ENCODE measurements at regions not wholly inside any gene's neighbourhood (a gene's known extent, or its start where the extent isn't known, plus 50 kb on each side); places are given as distances from the start of the nearest gene placed in this dataset.
"Not testable (repeated sequence)": the region's sequence is repeated elsewhere in the genome, so short reads cannot be mapped to it uniquely, and the experiment has no call there.

DNA sequence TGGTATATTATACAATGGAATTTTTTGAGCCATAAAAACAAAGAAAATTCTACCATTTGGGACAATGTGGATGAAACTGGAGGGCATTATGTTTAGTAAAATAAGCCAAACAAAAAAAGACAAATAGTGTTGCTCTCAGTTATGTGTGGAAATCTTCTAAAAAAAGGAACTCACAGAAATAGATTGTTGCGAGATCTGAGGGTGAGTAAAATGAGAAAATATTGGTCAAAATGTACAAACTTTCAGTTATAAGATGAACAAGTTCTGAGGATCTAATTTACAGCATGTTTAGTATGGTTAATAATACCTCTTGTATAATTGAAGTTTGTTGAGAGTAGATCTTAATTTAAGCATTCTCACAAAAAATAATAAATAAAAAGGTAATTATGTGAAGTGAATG is 291.2 kb downstream of the KIF20B start:
- Histone ChIP-seq H3K4me1 (no peaks in the 10 kb centered on the region), H3K4me3 (no peak overlapping the region), H3K27me3 (no peaks in the 10 kb centered on the region), H3K36me3 (no peaks in the 10 kb centered on the region), H3K9me3 (no peaks in the 10 kb centered on the region), H3K27ac (no peak overlapping the region)
- TF ChIP-seq, protein P1, sequence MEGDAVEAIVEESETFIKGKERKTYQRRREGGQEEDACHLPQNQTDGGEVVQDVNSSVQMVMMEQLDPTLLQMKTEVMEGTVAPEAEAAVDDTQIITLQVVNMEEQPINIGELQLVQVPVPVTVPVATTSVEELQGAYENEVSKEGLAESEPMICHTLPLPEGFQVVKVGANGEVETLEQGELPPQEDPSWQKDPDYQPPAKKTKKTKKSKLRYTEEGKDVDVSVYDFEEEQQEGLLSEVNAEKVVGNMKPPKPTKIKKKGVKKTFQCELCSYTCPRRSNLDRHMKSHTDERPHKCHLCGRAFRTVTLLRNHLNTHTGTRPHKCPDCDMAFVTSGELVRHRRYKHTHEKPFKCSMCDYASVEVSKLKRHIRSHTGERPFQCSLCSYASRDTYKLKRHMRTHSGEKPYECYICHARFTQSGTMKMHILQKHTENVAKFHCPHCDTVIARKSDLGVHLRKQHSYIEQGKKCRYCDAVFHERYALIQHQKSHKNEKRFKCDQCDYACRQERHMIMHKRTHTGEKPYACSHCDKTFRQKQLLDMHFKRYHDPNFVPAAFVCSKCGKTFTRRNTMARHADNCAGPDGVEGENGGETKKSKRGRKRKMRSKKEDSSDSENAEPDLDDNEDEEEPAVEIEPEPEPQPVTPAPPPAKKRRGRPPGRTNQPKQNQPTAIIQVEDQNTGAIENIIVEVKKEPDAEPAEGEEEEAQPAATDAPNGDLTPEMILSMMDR (IDR thresholded peaks at IDR 0.05): no peak
- TF ChIP-seq POLR2AphosphoS5 (IDR thresholded peaks at IDR 0.05; ENCODE audit: insufficient read depth in 1 of 2, low read depth in 1 of 2) (no peak), POLR2A (IDR thresholded peaks at IDR 0.05) (no peak)
- intact Hi-C loops (cut with DNase I): no loop called here
- DNase-seq (ENCODE audit: extremely low spot score in 2 of 2): no peak

DNA sequence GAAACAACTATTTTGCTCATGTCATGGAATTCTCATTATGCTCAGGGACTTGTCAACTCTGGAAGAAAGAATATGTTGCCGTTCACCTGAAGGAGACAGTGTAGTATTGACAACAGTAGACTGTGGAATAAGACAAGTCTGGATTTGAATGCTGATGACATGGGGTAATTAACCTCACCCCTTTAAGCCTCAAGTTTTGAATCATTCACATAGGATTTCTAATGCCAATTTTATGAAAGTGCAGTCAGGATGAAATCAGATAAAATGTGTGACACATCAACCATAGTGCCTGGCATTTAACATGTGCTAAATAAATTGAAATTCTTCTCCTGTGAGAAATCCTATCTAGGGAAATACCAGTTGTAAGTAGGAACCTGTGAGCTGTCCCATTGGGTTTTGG is 305.8 kb downstream of the KIF20B start:
- Histone ChIP-seq H3K27me3 (no peaks in the 10 kb centered on the region), H3K4me1 (no peaks in the 10 kb centered on the region), H3K9me3 (no peaks in the 10 kb centered on the region), H3K4me3 (no peak overlapping the region), H3K27ac (no peak overlapping the region), H3K36me3 (no peaks in the 10 kb centered on the region)
- intact Hi-C loops (cut with DNase I): no loop called here
- no peak for DNase-seq (ENCODE audit: extremely low spot score in 2 of 2)
- TF ChIP-seq POLR2AphosphoS5 (IDR thresholded peaks at IDR 0.05; ENCODE audit: insufficient read depth in 1 of 2, low read depth in 1 of 2) (no peak), POLR2A (IDR thresholded peaks at IDR 0.05) (no peak)
- TF ChIP-seq, protein P1 (IDR thresholded peaks at IDR 0.05): no peak

DNA sequence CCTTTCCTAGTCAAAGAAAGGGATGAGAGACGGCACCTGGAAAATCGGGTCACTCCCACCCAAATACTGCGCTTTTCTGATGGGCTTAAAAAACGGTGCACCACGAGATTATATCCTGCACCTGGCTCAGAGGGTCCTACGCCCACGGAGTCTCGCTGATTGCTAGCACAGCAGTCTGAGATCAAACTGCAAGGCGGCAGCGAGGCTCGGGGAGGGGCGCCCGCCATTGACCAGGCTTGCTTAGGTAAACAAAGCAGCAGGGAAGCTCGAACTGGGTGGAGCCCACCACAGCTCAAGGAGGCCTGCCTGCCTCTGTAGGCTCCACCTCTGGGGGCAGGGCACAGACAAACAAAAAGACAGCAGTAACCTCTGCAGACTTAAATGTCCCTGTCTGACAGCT is 309.9 kb downstream of the KIF20B start:
- DNase-seq (ENCODE audit: extremely low spot score in 2 of 2); H3K36me3 ChIP-seq; intact Hi-C loops (cut with DNase I): not testable (repeated sequence)

DNA sequence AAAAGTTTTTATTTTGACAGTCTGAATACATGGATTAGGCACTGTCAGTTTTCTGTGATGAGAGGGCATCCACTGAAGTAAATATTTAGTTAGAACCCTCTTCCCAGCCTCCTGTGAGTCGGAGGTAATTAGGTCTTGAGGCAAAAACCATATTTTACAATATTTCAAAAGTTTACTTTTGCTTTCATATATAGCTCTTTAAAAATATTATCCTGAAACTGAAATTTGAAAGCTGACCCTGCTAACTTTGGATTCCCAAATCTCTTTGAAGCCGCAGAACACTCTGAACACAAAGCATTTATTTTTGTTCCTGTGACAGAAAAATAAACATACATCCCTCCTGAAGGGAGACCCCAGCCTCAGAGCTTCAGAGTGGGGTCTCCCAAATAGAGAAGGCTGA is 317.4 kb downstream of the KIF20B start:
- TF ChIP-seq POLR2A (IDR thresholded peaks at IDR 0.05) (no peak), POLR2AphosphoS5 (IDR thresholded peaks at IDR 0.05; ENCODE audit: insufficient read depth in 1 of 2, low read depth in 1 of 2) (no peak)
- TF ChIP-seq, protein P1 (IDR thresholded peaks at IDR 0.05): no peak
- no peaks in the 10 kb centered on the region for H3K27me3 ChIP-seq

More for the DNA sequence above, 309.9 kb downstream of the KIF20B start:
- not testable (repeated sequence) for H3K27ac ChIP-seq, H3K4me3 ChIP-seq, H3K4me1 ChIP-seq, H3K27me3 ChIP-seq, H3K9me3 ChIP-seq

DNA sequence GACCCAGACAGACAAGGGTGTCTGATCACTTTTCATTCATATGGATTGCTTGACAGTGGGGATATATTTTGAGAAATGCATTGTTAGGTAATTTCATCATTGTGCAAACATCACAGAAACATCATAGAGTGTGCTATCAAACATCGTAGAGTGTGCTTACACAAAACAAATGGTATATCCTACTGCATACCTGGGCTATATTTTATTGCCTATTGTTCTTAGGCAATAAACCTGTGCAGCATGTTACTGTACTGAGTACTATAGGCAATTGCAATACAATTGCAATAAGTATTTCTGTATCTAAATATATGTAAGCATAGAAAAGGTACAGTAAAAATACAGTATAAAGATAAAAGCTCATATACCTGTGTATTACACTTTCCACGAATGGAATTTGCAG is 319.1 kb downstream of the KIF20B start:
- no peak for DNase-seq (ENCODE audit: extremely low spot score in 2 of 2)
- TF ChIP-seq POLR2A (IDR thresholded peaks at IDR 0.05) (no peak), POLR2AphosphoS5 (IDR thresholded peaks at IDR 0.05; ENCODE audit: insufficient read depth in 1 of 2, low read depth in 1 of 2) (no peak)
- TF ChIP-seq, protein P1 (IDR thresholded peaks at IDR 0.05): no peak
- no peaks in the 10 kb centered on the region for H3K27me3 ChIP-seq
- H3K27ac ChIP-seq: no peak overlapping the region
- no peaks in the 10 kb centered on the region for H3K36me3 ChIP-seq
- no peak overlapping the region for H3K4me3 ChIP-seq
- intact Hi-C loops (cut with DNase I): no loop called here
- no peaks in the 10 kb centered on the region for H3K9me3 ChIP-seq
- H3K4me1 ChIP-seq: no peaks in the 10 kb centered on the region

More for the DNA sequence above, 317.4 kb downstream of the KIF20B start:
- Histone ChIP-seq H3K36me3 (no peaks in the 10 kb centered on the region), H3K4me3 (no peak overlapping the region), H3K4me1 (no peaks in the 10 kb centered on the region), H3K9me3 (no peaks in the 10 kb centered on the region), H3K27ac (no peak overlapping the region)
- no peak for DNase-seq (ENCODE audit: extremely low spot score in 2 of 2)
- intact Hi-C loops (cut with DNase I): no loop called here

DNA sequence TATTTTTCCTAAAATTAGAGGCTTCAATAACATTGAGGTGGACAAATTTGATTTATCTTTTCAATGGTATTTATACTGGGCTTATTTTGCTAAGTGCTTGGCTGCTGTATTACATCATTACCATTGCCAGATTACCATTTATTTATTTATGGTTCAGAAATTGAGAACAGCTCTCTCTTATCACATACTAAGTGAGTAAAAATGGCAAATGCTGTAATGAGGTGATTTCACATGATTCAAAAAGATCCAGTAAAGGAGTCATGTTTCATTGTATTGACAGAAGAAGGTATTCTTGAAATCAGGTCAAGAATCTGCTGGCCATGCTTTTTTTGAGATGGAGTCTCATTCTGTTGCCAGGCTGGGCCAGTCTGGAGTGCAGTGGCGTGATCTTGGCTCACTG is 322.6 kb downstream of the KIF20B start:
- Histone ChIP-seq H3K36me3 (no peaks in the 10 kb centered on the region), H3K4me3 (no peak overlapping the region), H3K4me1 (no peaks in the 10 kb centered on the region), H3K27me3 (no peaks in the 10 kb centered on the region), H3K9me3 (no peaks in the 10 kb centered on the region), H3K27ac (no peak overlapping the region)
- intact Hi-C loops (cut with DNase I): no loop called here
- no peak for DNase-seq (ENCODE audit: extremely low spot score in 2 of 2)
- TF ChIP-seq POLR2A (IDR thresholded peaks at IDR 0.05): no peak
- TF ChIP-seq POLR2AphosphoS5 (IDR thresholded peaks at IDR 0.05; ENCODE audit: insufficient read depth in 1 of 2, low read depth in 1 of 2): no peak
- TF ChIP-seq, protein P1 (IDR thresholded peaks at IDR 0.05): no peak

Measured in vagina (tissue), 2 donors.